RWPE2 (cell line): ENCODE measurements at regions not wholly inside any gene's neighbourhood (a gene's known extent, or its start where the extent isn't known, plus 50 kb on each side); places are given as distances from the start of the nearest gene placed in this dataset.

ENCODE experiments used
- ATAC-seq: fragments of 200-7000 bp; cut with Tn5 transposase; 3 replicates; pipeline ENCODE4 v1.9.1; 2021; ENCODE audit warnings: low read depth
- DNase-seq: peaks from one replicate; pipeline ENCODE4 v3.0.0-alpha.2; 2020; ENCODE audit warnings: low spot score
- H3K27ac ChIP-seq: fragments of 450-650 bp; 2 replicates; pipeline ENCODE4 v1.5.1; 2017; ENCODE audit warnings: mild to moderate bottlenecking; ENCODE audit not compliant: poor library complexity, severe bottlenecking
- H3K27me3 ChIP-seq: fragments of 250-450 bp; sonication (Bioruptor Pico); 2 replicates; pipeline ENCODE4 v1.5.1; 2021; ENCODE audit warnings: mild to moderate bottlenecking, moderate library complexity; ENCODE audit not compliant: insufficient read depth, poor library complexity, severe bottlenecking
- H3K36me3 ChIP-seq: fragments of 250-450 bp; sonication (Bioruptor Pico); 2 replicates; pipeline ENCODE4 v1.5.1; 2020; ENCODE audit warnings: low read depth, mild to moderate bottlenecking, moderate library complexity
- H3K4me1 ChIP-seq: fragments of 250-450 bp; sonication (Bioruptor Pico); 2 replicates; pipeline ENCODE4 v1.5.1; 2021; ENCODE audit warnings: mild to moderate bottlenecking, moderate library complexity; ENCODE audit not compliant: insufficient read depth, poor library complexity, severe bottlenecking
- H3K4me3 ChIP-seq: fragments of 250-450 bp; sonication (Bioruptor Pico); 2 replicates; pipeline ENCODE4 v1.5.1; 2021; ENCODE audit warnings: mild to moderate bottlenecking, moderate library complexity; ENCODE audit not compliant: severe bottlenecking
- H3K9me3 ChIP-seq: fragments of 250-450 bp; sonication (Bioruptor Pico); 2 replicates; pipeline ENCODE4 v1.5.1; 2021; ENCODE audit warnings: mild to moderate bottlenecking, moderate library complexity; ENCODE audit not compliant: severe bottlenecking
- TF ChIP-seq, protein P1 (sequence below): fragments of 450-650 bp; IDR thresholded peaks from one replicate; pipeline ENCODE4 v1.5.1; 2017; ENCODE audit warnings: mild to moderate bottlenecking, moderate library complexity; ENCODE audit not compliant: poor library complexity, severe bottlenecking

- peak; percentile 62 for DNase-seq
- Histone ChIP-seq H3K4me3 (no peak overlapping the region), H3K27ac (no peak overlapping the region), H3K27me3 (peaks cover 55% of the 10 kb centered on the region), H3K36me3 (no peaks in the 10 kb centered on the region), H3K4me1 (no peaks in the 10 kb centered on the region), H3K9me3 (no peaks in the 10 kb centered on the region)
- TF ChIP-seq, protein P1, sequence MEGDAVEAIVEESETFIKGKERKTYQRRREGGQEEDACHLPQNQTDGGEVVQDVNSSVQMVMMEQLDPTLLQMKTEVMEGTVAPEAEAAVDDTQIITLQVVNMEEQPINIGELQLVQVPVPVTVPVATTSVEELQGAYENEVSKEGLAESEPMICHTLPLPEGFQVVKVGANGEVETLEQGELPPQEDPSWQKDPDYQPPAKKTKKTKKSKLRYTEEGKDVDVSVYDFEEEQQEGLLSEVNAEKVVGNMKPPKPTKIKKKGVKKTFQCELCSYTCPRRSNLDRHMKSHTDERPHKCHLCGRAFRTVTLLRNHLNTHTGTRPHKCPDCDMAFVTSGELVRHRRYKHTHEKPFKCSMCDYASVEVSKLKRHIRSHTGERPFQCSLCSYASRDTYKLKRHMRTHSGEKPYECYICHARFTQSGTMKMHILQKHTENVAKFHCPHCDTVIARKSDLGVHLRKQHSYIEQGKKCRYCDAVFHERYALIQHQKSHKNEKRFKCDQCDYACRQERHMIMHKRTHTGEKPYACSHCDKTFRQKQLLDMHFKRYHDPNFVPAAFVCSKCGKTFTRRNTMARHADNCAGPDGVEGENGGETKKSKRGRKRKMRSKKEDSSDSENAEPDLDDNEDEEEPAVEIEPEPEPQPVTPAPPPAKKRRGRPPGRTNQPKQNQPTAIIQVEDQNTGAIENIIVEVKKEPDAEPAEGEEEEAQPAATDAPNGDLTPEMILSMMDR: no peak
- ATAC-seq: no peak
Observed at GRCh38 chr4:1463088-1463926, 57.1 kb upstream of the NKX1-1 start.

GRCh38 chr4:1462768-1463075 is 56.5 kb upstream of the NKX1-1 start:
- DNase-seq (peak; percentile 61), ATAC-seq (no peak)
- Histone ChIP-seq H3K4me1 (no peaks in the 10 kb centered on the region), H3K9me3 (no peaks in the 10 kb centered on the region), H3K4me3 (no peak overlapping the region), H3K27me3 (peaks cover 57% of the 10 kb centered on the region), H3K36me3 (no peaks in the 10 kb centered on the region), H3K27ac (no peak overlapping the region)
- TF ChIP-seq, protein P1: no peak

GRCh38 chr4:1462009-1462767 is 55.9 kb upstream of the NKX1-1 start:
- H3K36me3 ChIP-seq: no peaks in the 10 kb centered on the region
- DNase-seq (peak; percentile 47), ATAC-seq (no peak)
- H3K27ac ChIP-seq: no peak overlapping the region
- TF ChIP-seq, protein P1: no peak
- H3K9me3 ChIP-seq: no peaks in the 10 kb centered on the region
- peaks cover 57% of the 10 kb centered on the region for H3K27me3 ChIP-seq
- H3K4me3 ChIP-seq: no peak overlapping the region
- H3K4me1 ChIP-seq: no peaks in the 10 kb centered on the region

- peaks cover 57% of the 10 kb centered on the region for H3K27me3 ChIP-seq
- no peak for ATAC-seq
- DNase-seq: no peak
- H3K36me3 ChIP-seq: no peaks in the 10 kb centered on the region
- TF ChIP-seq, protein P1: no peak
- no peak overlapping the region for H3K27ac ChIP-seq
- no peaks in the 10 kb centered on the region for H3K9me3 ChIP-seq
- H3K4me1 ChIP-seq: no peaks in the 10 kb centered on the region
- H3K4me3 ChIP-seq: no peak overlapping the region
Observed at GRCh38 chr4:1460967-1461868, 55.0 kb upstream of the NKX1-1 start.
